RCC 7860 (cell line): ENCODE measurements at regions not wholly inside any gene's neighbourhood (a gene's known extent, or its start where the extent isn't known, plus 50 kb on each side); places are given as distances from the start of the nearest gene placed in this dataset.
"Not testable (repeated sequence)": the region's sequence is repeated elsewhere in the genome, so short reads cannot be mapped to it uniquely, and the experiment has no call there.

Source experiments
- DNase-seq: peaks from one replicate; pipeline ENCODE4 v3.0.0-alpha.2; 2015; ENCODE audit warnings: low spot score
- FAIRE-seq: peaks from 2 replicates; lab custom pipeline; 2012; peaks lifted over from hg19 to GRCh38; lab: Jason Lieb, UNC

- FAIRE-seq (no peak), DNase-seq (peak; percentile 42)
These were observed 88.5 kb upstream of the SH3BP4 start for GRCh38 chr2:234863043-234863934.

DNA sequence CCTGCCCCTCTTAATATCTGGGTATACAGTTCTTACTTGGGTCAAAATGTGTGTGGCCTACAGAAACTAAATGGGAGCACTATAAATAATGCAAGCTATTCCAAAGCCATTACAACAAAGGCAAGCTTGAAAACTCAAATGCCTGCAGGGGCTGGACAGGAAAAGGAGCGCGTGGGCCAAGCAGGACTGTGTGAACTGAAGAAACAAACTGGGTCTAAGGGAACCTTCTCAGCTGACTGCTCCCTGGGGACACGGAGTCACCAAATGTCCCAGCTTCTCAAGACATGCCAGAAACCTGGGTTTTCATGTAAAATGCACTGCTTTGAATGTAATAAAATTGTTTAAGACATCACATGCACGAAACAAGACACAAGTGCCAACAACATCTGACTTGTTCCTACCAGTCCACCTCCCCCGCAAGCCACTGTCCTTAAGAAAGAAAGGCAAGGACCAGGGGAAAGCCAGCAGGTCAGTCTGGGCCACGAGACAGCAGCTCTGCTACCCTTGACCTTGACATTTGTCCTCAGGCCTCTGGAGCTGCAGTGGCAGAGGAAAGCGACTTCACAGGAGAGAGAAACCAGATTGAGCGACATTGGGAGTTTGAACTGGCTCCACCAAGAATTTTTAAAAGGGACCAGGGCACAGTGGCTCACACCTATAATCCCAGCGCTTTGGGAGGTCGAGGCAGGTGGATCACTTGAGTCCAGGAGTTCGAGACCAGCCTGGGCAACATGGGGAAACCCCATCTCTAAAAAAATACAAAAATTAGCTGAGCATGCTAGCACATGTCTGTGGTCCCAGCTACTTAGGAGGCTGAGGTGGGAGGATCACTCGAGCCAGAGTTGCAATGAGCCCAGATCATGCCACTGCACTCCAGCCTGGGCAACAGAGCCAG, 89.7 kb upstream of the SH3BP4 start:
- DNase-seq (no peak), FAIRE-seq (no peak)

DNA sequence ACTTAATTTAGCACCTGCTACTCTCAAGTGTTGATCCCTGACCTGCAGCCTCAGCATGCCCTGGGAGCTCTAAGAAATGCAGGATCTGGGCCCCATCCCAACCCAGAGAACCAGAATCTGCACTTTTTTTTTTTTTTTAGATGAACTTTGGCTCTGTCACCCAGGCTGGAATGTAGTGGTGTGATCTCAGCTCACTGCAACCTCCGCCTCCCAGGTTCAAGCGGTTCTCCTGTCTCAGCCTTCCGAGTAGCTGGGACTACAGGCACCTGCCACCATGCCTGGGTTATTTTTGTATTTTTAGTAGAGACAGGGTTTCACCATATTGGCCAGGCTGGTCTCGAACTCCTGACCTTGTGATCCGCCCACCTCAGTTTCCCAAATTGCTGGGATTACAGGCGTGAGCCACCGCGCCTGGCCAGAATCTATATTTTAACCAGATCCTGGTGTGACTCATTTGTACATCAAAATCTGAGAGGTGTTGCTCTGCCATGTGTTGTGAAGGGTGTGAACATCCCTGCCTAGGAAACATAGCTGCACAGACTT, 92.4 kb upstream of the SH3BP4 start:
- FAIRE-seq, DNase-seq: not testable (repeated sequence)

DNA sequence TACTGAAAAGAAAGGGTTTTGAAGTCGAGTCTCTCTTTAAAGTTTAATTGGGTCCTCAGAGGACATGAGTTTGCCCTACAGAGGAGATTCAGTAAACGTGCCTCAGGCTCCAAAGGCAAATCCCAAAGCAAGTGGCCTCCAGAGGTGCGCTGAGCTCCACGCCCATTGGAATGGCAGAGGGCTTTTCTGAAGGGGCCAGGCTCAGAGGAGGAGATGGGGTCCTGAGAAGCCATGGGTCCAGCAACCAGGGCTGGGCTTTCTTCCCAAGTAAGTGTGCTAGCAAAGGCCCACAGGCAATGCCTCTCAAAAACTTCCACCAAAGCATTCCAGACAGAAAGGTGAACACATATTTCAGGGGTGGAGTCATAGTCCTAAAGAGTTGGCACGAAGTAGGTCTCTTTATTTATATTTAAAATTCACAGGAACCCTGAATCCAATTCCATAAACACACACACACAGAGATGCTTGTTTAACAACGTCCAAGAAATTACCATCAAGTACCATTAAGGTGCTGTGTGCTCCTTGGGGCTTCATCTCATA, 93.0 kb upstream of the SH3BP4 start:
- FAIRE-seq: no peak

GRCh38 chr2:234858145-234858544, 93.7 kb upstream of the SH3BP4 start:
- DNase-seq (no peak), FAIRE-seq (no peak)

More for the DNA sequence above, 93.0 kb upstream of the SH3BP4 start:
- no peak for DNase-seq

GRCh38 chr2:234853729-234854128, 98.1 kb upstream of the SH3BP4 start:
- DNase-seq: no peak
- FAIRE-seq: no peak

DNA sequence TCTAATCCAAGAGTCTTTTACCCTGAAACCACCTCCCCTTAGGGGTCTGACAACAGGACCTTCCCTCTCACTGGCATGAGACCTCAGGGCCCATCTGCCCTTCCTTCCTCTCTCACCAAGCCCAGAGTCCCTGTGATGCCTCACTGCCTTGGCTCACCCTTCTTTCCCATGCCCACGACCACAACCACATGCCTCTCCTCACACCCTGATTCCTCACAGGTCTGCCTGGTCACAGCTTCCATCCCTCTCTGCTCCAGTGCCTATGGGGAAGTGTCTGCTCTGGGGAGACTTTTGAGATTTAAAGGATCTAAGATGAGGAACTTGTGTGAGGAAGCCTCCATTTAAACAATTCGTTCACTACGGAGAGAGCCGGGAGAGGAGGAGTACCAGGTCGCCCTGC, 98.9 kb upstream of the SH3BP4 start:
- DNase-seq: no peak
- no peak for FAIRE-seq

DNA sequence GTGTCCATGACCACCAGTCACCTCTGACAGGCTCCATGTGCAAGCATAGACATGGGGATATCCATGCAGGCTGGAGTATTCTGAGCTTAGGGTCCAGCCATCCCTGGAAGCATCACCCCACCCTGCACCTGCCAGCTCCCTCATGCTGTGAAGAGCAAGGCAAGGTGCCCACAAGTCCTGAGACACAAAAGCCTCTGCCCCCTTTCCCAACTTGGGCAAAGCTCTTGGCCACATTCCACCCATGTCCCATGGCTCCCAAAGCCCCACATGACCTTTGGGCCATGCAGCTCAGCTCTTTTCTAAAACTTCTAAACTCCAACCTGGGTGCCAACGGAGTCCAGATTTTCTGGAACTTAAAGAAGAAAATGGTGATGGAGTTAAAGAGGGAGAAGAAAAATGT, 99.8 kb upstream of the SH3BP4 start:
- no peak for FAIRE-seq

GRCh38 chr2:234851451-234851850, 100.4 kb upstream of the SH3BP4 start:
- DNase-seq (no peak), FAIRE-seq (no peak)

More for the DNA sequence above, 99.8 kb upstream of the SH3BP4 start:
- DNase-seq: no peak

GRCh38 chr2:234850818-234851217, 101.0 kb upstream of the SH3BP4 start:
- no peak for DNase-seq
- FAIRE-seq: no peak

- no peak for FAIRE-seq
- DNase-seq: no peak
These were observed 102.1 kb upstream of the SH3BP4 start for GRCh38 chr2:234849678-234850077.

GRCh38 chr2:234848578-234848977, 103.2 kb upstream of the SH3BP4 start:
- FAIRE-seq (no peak), DNase-seq (no peak)

GRCh38 chr2:234847639-234848038, 104.2 kb upstream of the SH3BP4 start:
- FAIRE-seq (no peak), DNase-seq (no peak)

GRCh38 chr2:234847364-234847635, 104.5 kb upstream of the SH3BP4 start:
- no peak for FAIRE-seq
- DNase-seq: no peak

GRCh38 chr2:234846599-234847363, 105.0 kb upstream of the SH3BP4 start:
- DNase-seq: no peak
- no peak for FAIRE-seq

DNA sequence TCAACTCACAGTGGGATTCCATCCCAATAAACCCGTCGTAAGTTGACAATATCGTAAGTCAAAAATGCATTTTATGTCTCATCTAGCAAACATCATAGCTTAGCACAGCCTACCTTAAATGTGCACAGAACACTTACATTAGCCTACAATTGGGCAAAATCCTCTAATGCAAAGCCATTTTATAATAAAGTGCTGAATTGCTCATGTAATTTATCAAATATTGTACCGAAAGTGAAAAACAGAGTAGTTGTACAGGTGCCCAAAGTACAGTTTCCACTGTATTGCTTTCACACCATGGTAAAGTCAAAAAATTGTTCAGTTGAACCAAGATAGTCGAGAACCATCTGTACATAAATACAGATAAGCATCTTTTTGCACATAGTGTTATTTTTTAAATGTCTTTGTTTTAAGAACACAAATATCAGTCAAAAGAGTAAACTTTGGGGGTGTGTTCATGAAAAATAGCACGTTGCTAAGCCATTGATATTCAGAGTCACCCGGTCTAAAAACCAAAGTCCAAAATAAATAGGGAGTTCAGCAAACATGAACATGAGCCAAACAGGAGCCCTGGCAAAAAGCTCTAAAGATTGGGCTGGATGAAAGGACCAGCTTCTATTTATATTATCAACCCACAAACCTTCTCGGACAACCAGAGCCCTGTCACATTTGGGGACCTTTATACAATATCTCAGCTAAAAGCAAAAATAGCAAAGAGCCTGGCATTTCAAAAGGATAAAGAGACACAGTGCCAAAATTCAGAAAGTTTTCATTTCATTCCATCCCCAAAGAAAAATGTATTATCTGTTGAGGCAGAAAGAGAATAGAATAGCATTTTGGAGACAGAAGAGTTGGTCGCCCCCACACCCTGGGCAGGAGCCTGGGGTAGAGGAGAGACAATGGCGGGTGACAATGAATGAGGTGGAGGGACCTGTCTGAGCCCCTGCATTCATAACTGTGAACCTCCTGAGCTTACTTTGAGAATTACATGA, 105.9 kb upstream of the SH3BP4 start:
- no peak for FAIRE-seq
- no peak for DNase-seq

DNA sequence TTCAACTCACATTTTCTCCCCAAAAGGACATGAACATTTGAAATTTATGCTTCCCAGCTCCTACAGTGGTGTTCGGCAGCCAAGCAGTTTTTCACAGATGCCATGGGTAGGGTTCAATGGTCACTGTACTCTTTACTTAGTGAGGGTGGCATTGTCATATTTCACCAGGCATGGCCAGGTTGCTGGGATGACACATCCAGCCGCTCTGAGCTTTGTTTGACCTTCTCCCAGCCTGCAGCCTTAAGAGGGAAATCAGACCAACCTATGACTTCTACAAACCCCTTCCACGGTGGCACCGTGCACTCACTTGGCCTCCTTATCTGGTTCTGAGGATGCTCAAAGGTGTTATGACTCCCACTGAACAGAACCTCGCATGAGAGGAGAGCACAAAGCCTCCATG, 108.4 kb upstream of the SH3BP4 start:
- DNase-seq: peak; percentile 58
- peak; percentile 75 for FAIRE-seq

- no peak for FAIRE-seq
These were observed 109.1 kb upstream of the SH3BP4 start for GRCh38 chr2:234842753-234843152.

DNA sequence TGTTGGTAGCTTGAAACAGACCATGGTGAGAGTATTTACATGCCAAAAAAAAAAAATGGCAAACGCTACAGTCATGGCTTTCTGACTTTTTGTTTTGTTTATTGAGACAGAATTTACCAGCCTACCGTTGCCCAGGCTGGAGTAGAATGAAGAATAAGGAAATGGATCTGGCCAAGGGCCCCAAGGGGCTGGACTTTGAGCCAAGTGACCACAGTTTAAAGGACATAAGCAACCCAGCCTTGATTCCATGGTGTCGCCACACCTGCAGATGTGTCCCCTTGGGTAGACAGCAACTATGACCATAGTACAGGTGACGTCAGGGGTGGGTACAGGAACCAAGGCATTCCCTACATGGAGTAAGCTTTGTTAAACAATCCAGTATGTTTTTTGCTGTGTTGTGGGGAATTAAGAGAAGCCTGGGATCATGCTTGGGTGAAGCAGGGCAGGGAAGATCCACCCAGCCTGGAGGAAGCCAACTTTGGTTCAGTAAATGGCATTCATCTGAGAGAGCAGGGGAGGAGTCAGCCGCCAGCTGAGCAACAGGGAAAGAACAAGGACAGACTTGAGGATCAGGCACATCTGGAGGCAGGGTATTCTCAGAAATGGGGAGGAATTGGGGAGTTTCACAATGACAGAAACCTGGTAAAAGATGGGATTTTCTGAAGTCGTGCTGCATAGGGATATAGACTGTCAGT, 110.3 kb upstream of the SH3BP4 start:
- no peak for FAIRE-seq
- DNase-seq: no peak

More at GRCh38 chr2:234842753-234843152, 109.1 kb upstream of the SH3BP4 start:
- DNase-seq: no peak
